HEK293 (cell line): ENCODE measurements at regions not wholly inside any gene's neighbourhood (a gene's known extent, or its start where the extent isn't known, plus 50 kb on each side); places are given as distances from the start of the nearest gene placed in this dataset.

Source experiments
- HOXC10 ChIP-seq: sonication (generic); formaldehyde crosslinking; IDR thresholded peaks from 2 replicates; pipeline ENCODE4 v1.8.1; 2023; ENCODE audit warnings: mild to moderate bottlenecking, missing genetic modification reagents
- MZF1 ChIP-seq: fragments of 450-650 bp; formaldehyde crosslinking; IDR thresholded peaks from 2 replicates; pipeline ENCODE4 v1.5.1; 2017; ENCODE audit warnings: missing biosample characterization, missing genetic modification characterization, borderline replicate concordance
- YY1 ChIP-seq: fragments of 450-650 bp; formaldehyde crosslinking; IDR thresholded peaks from 2 replicates; pipeline ENCODE4 v1.5.1; 2018; ENCODE audit warnings: missing biosample characterization, missing genetic modification characterization
- ZFP3 ChIP-seq: fragments of 450-650 bp; formaldehyde crosslinking; IDR thresholded peaks from 2 replicates; pipeline ENCODE4 v1.5.1; 2016; ENCODE audit warnings: low read depth, missing biosample characterization, missing genetic modification characterization
- ZFP41 ChIP-seq: fragments of 450-650 bp; formaldehyde crosslinking; IDR thresholded peaks from 2 replicates; pipeline ENCODE4 v1.5.1; 2016; ENCODE audit warnings: missing biosample characterization, missing genetic modification characterization, borderline replicate concordance
- ZNF10 ChIP-seq: fragments of 450-650 bp; formaldehyde crosslinking; IDR thresholded peaks from 2 replicates; pipeline ENCODE4 v1.5.1; 2017; ENCODE audit warnings: missing biosample characterization, missing genetic modification characterization
- ZNF114 ChIP-seq: fragments of 450-650 bp; formaldehyde crosslinking; IDR thresholded peaks from 2 replicates; pipeline ENCODE4 v1.5.0; 2017; ENCODE audit warnings: missing biosample characterization, missing genetic modification characterization
- ZNF133 ChIP-seq: fragments of 450-650 bp; formaldehyde crosslinking; IDR thresholded peaks from 2 replicates; pipeline ENCODE4 v1.5.1; 2016; ENCODE audit warnings: missing biosample characterization, missing genetic modification characterization
- ZNF146 ChIP-seq: fragments of 450-650 bp; formaldehyde crosslinking; IDR thresholded peaks from 2 replicates; pipeline ENCODE4 v1.5.1; 2016; ENCODE audit warnings: missing biosample characterization, missing genetic modification characterization
- TF ChIP-seq, protein P1 (sequence below): fragments of 450-650 bp; formaldehyde crosslinking; IDR thresholded peaks from 2 replicates; pipeline ENCODE4 v1.5.1; 2016; ENCODE audit warnings: missing biosample characterization, missing genetic modification characterization, borderline replicate concordance
- TF ChIP-seq, protein P2 (sequence below): fragments of 450-650 bp; formaldehyde crosslinking; IDR thresholded peaks from 2 replicates; pipeline ENCODE4 v1.5.1; 2016; ENCODE audit warnings: missing biosample characterization, missing genetic modification characterization
- TF ChIP-seq, protein P3 (sequence below): fragments of 450-650 bp; formaldehyde crosslinking; IDR thresholded peaks from 2 replicates; pipeline ENCODE4 v1.5.1; 2016; ENCODE audit warnings: missing biosample characterization, missing genetic modification characterization
- TF ChIP-seq, protein P4 (sequence below): fragments of 450-650 bp; IDR thresholded peaks from 2 replicates; pipeline ENCODE4 v1.5.1; 2018; ENCODE audit warnings: missing biosample characterization, mild to moderate bottlenecking, missing genetic modification characterization
- TF ChIP-seq, protein P5 (sequence below): fragments of 450-650 bp; formaldehyde crosslinking; IDR thresholded peaks from 2 replicates; pipeline ENCODE4 v1.5.1; 2016; ENCODE audit warnings: missing biosample characterization, missing genetic modification characterization

DNA sequence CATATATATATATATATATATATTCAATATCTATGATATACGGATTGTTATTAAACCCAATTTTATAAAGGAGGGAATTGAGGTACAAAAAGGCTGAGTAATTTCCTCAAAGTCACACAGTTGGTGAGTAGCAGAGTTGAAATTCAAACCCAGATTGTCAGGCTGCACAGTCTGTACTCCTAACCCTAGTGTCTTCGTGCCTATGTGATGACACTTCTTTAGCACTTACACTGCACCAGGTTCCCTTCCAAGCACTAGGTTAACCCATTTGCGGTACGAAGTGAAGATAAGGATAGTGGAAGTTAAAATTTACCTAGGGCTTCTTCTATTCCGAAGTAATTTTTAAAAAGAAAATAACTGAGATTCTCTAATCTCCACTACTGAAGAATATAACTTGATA is 125.1 kb upstream of the TSPAN8 start:
- TF ChIP-seq MZF1 (tag by site-specific recombination) (no peak), ZNF133 (tag by site-specific recombination) (no peak), ZNF10 (no peak), ZFP3 (no peak), ZFP41 (tag by site-specific recombination) (no peak), YY1 (tag by site-specific recombination) (no peak), HOXC10 (CRISPR knock-in tag) (no peak), ZNF114 (tag by site-specific recombination) (no peak), ZNF146 (tag by site-specific recombination) (no peak)
- TF ChIP-seq, protein P1, sequence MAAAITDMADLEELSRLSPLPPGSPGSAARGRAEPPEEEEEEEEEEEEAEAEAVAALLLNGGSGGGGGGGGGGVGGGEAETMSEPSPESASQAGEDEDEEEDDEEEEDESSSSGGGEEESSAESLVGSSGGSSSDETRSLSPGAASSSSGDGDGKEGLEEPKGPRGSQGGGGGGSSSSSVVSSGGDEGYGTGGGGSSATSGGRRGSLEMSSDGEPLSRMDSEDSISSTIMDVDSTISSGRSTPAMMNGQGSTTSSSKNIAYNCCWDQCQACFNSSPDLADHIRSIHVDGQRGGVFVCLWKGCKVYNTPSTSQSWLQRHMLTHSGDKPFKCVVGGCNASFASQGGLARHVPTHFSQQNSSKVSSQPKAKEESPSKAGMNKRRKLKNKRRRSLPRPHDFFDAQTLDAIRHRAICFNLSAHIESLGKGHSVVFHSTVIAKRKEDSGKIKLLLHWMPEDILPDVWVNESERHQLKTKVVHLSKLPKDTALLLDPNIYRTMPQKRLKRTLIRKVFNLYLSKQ = no peak
- TF ChIP-seq, protein P2, sequence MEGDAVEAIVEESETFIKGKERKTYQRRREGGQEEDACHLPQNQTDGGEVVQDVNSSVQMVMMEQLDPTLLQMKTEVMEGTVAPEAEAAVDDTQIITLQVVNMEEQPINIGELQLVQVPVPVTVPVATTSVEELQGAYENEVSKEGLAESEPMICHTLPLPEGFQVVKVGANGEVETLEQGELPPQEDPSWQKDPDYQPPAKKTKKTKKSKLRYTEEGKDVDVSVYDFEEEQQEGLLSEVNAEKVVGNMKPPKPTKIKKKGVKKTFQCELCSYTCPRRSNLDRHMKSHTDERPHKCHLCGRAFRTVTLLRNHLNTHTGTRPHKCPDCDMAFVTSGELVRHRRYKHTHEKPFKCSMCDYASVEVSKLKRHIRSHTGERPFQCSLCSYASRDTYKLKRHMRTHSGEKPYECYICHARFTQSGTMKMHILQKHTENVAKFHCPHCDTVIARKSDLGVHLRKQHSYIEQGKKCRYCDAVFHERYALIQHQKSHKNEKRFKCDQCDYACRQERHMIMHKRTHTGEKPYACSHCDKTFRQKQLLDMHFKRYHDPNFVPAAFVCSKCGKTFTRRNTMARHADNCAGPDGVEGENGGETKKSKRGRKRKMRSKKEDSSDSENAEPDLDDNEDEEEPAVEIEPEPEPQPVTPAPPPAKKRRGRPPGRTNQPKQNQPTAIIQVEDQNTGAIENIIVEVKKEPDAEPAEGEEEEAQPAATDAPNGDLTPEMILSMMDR (tag by site-specific recombination) = no peak
- TF ChIP-seq, protein P3, sequence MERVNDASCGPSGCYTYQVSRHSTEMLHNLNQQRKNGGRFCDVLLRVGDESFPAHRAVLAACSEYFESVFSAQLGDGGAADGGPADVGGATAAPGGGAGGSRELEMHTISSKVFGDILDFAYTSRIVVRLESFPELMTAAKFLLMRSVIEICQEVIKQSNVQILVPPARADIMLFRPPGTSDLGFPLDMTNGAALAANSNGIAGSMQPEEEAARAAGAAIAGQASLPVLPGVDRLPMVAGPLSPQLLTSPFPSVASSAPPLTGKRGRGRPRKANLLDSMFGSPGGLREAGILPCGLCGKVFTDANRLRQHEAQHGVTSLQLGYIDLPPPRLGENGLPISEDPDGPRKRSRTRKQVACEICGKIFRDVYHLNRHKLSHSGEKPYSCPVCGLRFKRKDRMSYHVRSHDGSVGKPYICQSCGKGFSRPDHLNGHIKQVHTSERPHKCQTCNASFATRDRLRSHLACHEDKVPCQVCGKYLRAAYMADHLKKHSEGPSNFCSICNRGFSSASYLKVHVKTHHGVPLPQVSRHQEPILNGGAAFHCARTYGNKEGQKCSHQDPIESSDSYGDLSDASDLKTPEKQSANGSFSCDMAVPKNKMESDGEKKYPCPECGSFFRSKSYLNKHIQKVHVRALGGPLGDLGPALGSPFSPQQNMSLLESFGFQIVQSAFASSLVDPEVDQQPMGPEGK = no peak
- TF ChIP-seq, protein P4, sequence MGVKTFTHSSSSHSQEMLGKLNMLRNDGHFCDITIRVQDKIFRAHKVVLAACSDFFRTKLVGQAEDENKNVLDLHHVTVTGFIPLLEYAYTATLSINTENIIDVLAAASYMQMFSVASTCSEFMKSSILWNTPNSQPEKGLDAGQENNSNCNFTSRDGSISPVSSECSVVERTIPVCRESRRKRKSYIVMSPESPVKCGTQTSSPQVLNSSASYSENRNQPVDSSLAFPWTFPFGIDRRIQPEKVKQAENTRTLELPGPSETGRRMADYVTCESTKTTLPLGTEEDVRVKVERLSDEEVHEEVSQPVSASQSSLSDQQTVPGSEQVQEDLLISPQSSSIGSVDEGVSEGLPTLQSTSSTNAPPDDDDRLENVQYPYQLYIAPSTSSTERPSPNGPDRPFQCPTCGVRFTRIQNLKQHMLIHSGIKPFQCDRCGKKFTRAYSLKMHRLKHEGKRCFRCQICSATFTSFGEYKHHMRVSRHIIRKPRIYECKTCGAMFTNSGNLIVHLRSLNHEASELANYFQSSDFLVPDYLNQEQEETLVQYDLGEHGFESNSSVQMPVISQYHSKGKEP (tag by site-specific recombination) = no peak
- TF ChIP-seq, protein P5, sequence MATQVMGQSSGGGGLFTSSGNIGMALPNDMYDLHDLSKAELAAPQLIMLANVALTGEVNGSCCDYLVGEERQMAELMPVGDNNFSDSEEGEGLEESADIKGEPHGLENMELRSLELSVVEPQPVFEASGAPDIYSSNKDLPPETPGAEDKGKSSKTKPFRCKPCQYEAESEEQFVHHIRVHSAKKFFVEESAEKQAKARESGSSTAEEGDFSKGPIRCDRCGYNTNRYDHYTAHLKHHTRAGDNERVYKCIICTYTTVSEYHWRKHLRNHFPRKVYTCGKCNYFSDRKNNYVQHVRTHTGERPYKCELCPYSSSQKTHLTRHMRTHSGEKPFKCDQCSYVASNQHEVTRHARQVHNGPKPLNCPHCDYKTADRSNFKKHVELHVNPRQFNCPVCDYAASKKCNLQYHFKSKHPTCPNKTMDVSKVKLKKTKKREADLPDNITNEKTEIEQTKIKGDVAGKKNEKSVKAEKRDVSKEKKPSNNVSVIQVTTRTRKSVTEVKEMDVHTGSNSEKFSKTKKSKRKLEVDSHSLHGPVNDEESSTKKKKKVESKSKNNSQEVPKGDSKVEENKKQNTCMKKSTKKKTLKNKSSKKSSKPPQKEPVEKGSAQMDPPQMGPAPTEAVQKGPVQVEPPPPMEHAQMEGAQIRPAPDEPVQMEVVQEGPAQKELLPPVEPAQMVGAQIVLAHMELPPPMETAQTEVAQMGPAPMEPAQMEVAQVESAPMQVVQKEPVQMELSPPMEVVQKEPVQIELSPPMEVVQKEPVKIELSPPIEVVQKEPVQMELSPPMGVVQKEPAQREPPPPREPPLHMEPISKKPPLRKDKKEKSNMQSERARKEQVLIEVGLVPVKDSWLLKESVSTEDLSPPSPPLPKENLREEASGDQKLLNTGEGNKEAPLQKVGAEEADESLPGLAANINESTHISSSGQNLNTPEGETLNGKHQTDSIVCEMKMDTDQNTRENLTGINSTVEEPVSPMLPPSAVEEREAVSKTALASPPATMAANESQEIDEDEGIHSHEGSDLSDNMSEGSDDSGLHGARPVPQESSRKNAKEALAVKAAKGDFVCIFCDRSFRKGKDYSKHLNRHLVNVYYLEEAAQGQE (tag by site-specific recombination) = no peak
